ENCODE measurements at regions not wholly inside any gene's neighbourhood (a gene's known extent, or its start where the extent isn't known, plus 50 kb on each side); places are given as distances from the start of the nearest gene placed in this dataset.

GRCh38 chr2:239802185-239802649, 222.9 kb downstream of the NDUFA10 start:
- H3K4me3 ChIP-seq (replicated peaks in 1 of 3; ENCODE audit: insufficient read depth in 1 of 3, low read depth in 1 of 3, low read length in 3 of 3) = no peak overlapping the region
- intact Hi-C loops (cut with micrococcal nuclease) = no loop called here
- CTCF ChIA-PET = no interaction called here
- H4K20me1 ChIP-seq (replicated peaks; ENCODE audit: control insufficient read depth, extremely low read depth, insufficient read depth, low read length) = no peaks in the 10 kb centered on the region
- H3K27ac ChIP-seq (ENCODE audit: insufficient read depth, low read depth, low read length) = no peak overlapping the region
- TF ChIP-seq POLR2A (IDR thresholded peaks at IDR 0.05; ENCODE audit: low read depth, low read length) (no peak), MYC (IDR thresholded peaks at IDR 0.05; ENCODE audit: low read depth, low read length) (no peak), POLR2AphosphoS5 (IDR thresholded peaks at IDR 0.05; ENCODE audit: insufficient read depth, low read depth, low read length) (no peak), FOS (IDR thresholded peaks at IDR 0.05; ENCODE audit: borderline replicate concordance, insufficient read depth, low read length) (no peak), MAX (IDR thresholded peaks at IDR 0.05; ENCODE audit: insufficient read depth, insufficient read length) (no peak), CTCF (IDR thresholded peaks at IDR 0.05; ENCODE audit: extremely low read depth in 1 of 2, insufficient read depth in 1 of 2, low read depth in 1 of 2, low read length in 2 of 2) (no peak), EZH2 (IDR thresholded peaks at IDR 0.05; ENCODE audit: borderline replicate concordance, low read depth, low read length, severe bottlenecking) (no peak), GATA2 (IDR thresholded peaks at IDR 0.05; ENCODE audit: insufficient read depth, insufficient read length, low read depth, low read length) (no peak), JUN (IDR thresholded peaks at IDR 0.05; ENCODE audit: borderline replicate concordance, insufficient read depth, insufficient read length, low read depth) (no peak)
- H3K9ac ChIP-seq (replicated peaks; ENCODE audit: extremely low read depth, insufficient read depth, low read length) = no peak overlapping the region
- no peaks in the 10 kb centered on the region for H3K36me3 ChIP-seq (ENCODE audit: control insufficient read depth in 2 of 2, extremely low read depth in 1 of 2, insufficient read depth in 2 of 2, low read length in 2 of 2)
- no peaks in the 10 kb centered on the region for H3K27me3 ChIP-seq (ENCODE audit: control insufficient read depth in 2 of 2, insufficient read depth in 2 of 2, low read length in 2 of 2)
- DNase-seq (ENCODE audit: low read depth, low spot score) (no peak), FAIRE-seq (no peak)
- H3K4me1 ChIP-seq (ENCODE audit: control insufficient read depth, extremely low read depth, insufficient read depth, low read length) = no peaks in the 10 kb centered on the region
- BruUV-seq (replicated peaks) = no TSS peak
- no peaks in the 10 kb centered on the region for H3K9me3 ChIP-seq (replicated peaks; ENCODE audit: control insufficient read depth, insufficient read depth, low read length)
- H2AFZ ChIP-seq (ENCODE audit: low read depth, low read length) = no peak overlapping the region
- dilution Hi-C loops (cut with MboI; ENCODE audit: extremely low pct_ligation_motif_present, low sequenced_read_pairs) = no loop called here
- H3K79me2 ChIP-seq (ENCODE audit: control insufficient read depth, insufficient read depth, low read length) = no peaks in the 10 kb centered on the region
- POLR2A ChIA-PET = no interaction called here
- no peaks in the 10 kb centered on the region for H3K9me1 ChIP-seq (replicated peaks; ENCODE audit: control insufficient read depth, extremely low read depth, insufficient read depth, low read length)
- no peak overlapping the region for H3K4me2 ChIP-seq (ENCODE audit: insufficient read depth, low read length)
